Left lung (tissue), 4 donors: ENCODE measurements at regions not wholly inside any gene's neighbourhood (a gene's known extent, or its start where the extent isn't known, plus 50 kb on each side); places are given as distances from the start of the nearest gene placed in this dataset.

ENCODE experiments used
- ATAC-seq: fragments of 200-7000 bp; cut with Tn5 transposase; one replicate; pipeline ENCODE4 v1.9.1; 2020; ENCODE audit warnings: moderate library complexity
- DNase-seq, 4 donors: peaks; one replicate each; pipeline ENCODE4 v3.0.0-alpha.2; 2013 to 2020
- H3K27ac ChIP-seq, 2 donors: fragments of 200-600 bp; sonication (generic) in 1 of 2; one replicate each; pipeline versions ENCODE4 v1.5.0 to v1.8.0; 2020 to 2021
- H3K27me3 ChIP-seq, 2 donors: fragments of 200-600 bp; sonication (generic) in 1 of 2; one replicate each; pipeline versions ENCODE4 v1.5.0 to v1.8.0; 2020 to 2021
- H3K36me3 ChIP-seq, 2 donors: fragments of 200-600 bp; sonication (generic) in 1 of 2; one replicate each; pipeline versions ENCODE4 v1.5.0 to v1.8.0; 2020 to 2021
- H3K4me1 ChIP-seq, 2 donors: fragments of 200-600 bp; one replicate each; pipeline ENCODE4 v1.8.0; 2021
- H3K4me3 ChIP-seq, 2 donors: fragments of 200-600 bp; sonication (generic) in 1 of 2; one replicate each; pipeline versions ENCODE4 v1.5.0 to v1.8.0; 2020 to 2021; ENCODE audit warnings: mild to moderate bottlenecking in 1 of 2
- H3K9me3 ChIP-seq, 2 donors: fragments of 200-600 bp; sonication (generic) in 1 of 2; one replicate each; pipeline versions ENCODE4 v1.5.0 to v1.8.0; 2020 to 2021
- CTCF ChIP-seq, 2 donors: fragments of 200-600 bp; sonication (generic) in 1 of 2; IDR thresholded peaks; one replicate each; pipeline versions ENCODE4 v1.5.0 to v1.8.0; 2021; ENCODE audit warnings: antibody characterized with exemption in 2 of 2
- intact Hi-C, 2 donors: fragments of 100-400 bp; cut with DNase I; formaldehyde crosslinking; loops; one replicate each; pipeline versions ENCODE4 v1.11.2 to v1.14.2; 2022
- donor health status: DM: no; HTN: yes; CAD: no.
- donor health status: DM: no; HTN: no; CAD: no.

- Histone ChIP-seq H3K36me3 (no peaks in the 10 kb centered on the region), H3K9me3 (no peaks in the 10 kb centered on the region), H3K4me1 (no peaks in the 10 kb centered on the region), H3K27ac (no peak overlapping the region), H3K4me3 (no peak overlapping the region), H3K27me3 (peaks cover 0 to 6% of the 10 kb centered on the region in 2 donors)
- no peak for TF ChIP-seq CTCF (IDR thresholded peaks at IDR 0.05)
- DNase-seq (no peak), ATAC-seq (no peak)
- intact Hi-C loops, result no loop called here
These were observed 159.4 kb upstream of the HS3ST3A1 start for GRCh38 chr17:13761038-13761603.

- intact Hi-C loops, result no loop called here
- Histone ChIP-seq H3K4me3 (no peak overlapping the region), H3K4me1 (no peaks in the 10 kb centered on the region), H3K9me3 (peaks cover 0 to 14% of the 10 kb centered on the region in 2 donors), H3K36me3 (no peaks in the 10 kb centered on the region), H3K27me3 (peaks cover 0 to 6% of the 10 kb centered on the region in 2 donors), H3K27ac (no peak overlapping the region)
- no peak for TF ChIP-seq CTCF (IDR thresholded peaks at IDR 0.05)
- DNase-seq (no peak), ATAC-seq (no peak)
These were observed 164.0 kb upstream of the HS3ST3A1 start for GRCh38 chr17:13765701-13766100.

GRCh38 chr17:13770702-13771101 is 169.0 kb upstream of the HS3ST3A1 start:
- H3K36me3 ChIP-seq, result no peaks in the 10 kb centered on the region
- H3K27ac ChIP-seq, result no peak overlapping the region
- DNase-seq, result no peak
- intact Hi-C loops, result no loop called here
- no peak for ATAC-seq
- H3K9me3 ChIP-seq, result peaks cover 0 to 17% of the 10 kb centered on the region in 2 donors
- H3K27me3 ChIP-seq, result no peaks in the 10 kb centered on the region
- no peak for TF ChIP-seq CTCF (IDR thresholded peaks at IDR 0.05)
- H3K4me3 ChIP-seq, result no peak overlapping the region
- no peaks in the 10 kb centered on the region for H3K4me1 ChIP-seq

- H3K27ac ChIP-seq, result no peak overlapping the region
- no peak for TF ChIP-seq CTCF (IDR thresholded peaks at IDR 0.05)
- intact Hi-C loops, result no loop called here
- H3K36me3 ChIP-seq, result no peaks in the 10 kb centered on the region
- ATAC-seq (no peak), DNase-seq (no peak)
- H3K4me3 ChIP-seq, result no peak overlapping the region
- no peaks in the 10 kb centered on the region for H3K4me1 ChIP-seq
- no peaks in the 10 kb centered on the region for H3K27me3 ChIP-seq
- H3K9me3 ChIP-seq, result peaks cover 0 to 14% of the 10 kb centered on the region in 2 donors
These were observed 173.7 kb upstream of the HS3ST3A1 start for GRCh38 chr17:13775450-13775849.

- no peak for TF ChIP-seq CTCF (IDR thresholded peaks at IDR 0.05)
- Histone ChIP-seq H3K27ac (no peak overlapping the region), H3K9me3 (peaks cover 0 to 12% of the 10 kb centered on the region in 2 donors), H3K4me3 (no peak overlapping the region), H3K27me3 (no peaks in the 10 kb centered on the region), H3K4me1 (no peaks in the 10 kb centered on the region), H3K36me3 (no peaks in the 10 kb centered on the region)
- peak; percentile 88 for ATAC-seq
- intact Hi-C loops, result no loop called here
- DNase-seq, result peak in 1 of 4 donors; percentile 36
These were observed 174.4 kb upstream of the HS3ST3A1 start for GRCh38 chr17:13776027-13776551.
